GM18502 (cell line): ENCODE measurements at regions not wholly inside any gene's neighbourhood (a gene's known extent, or its start where the extent isn't known, plus 50 kb on each side); places are given as distances from the start of the nearest gene placed in this dataset.

Experiments
- ATAC-seq: cut with Tn5 transposase; IDR thresholded peaks from one replicate; pipeline ENCODE4 v1.9.1; 2021; ENCODE audit warnings: mild to moderate bottlenecking; ENCODE audit not compliant: unreplicated experiment, poor library complexity

DNA sequence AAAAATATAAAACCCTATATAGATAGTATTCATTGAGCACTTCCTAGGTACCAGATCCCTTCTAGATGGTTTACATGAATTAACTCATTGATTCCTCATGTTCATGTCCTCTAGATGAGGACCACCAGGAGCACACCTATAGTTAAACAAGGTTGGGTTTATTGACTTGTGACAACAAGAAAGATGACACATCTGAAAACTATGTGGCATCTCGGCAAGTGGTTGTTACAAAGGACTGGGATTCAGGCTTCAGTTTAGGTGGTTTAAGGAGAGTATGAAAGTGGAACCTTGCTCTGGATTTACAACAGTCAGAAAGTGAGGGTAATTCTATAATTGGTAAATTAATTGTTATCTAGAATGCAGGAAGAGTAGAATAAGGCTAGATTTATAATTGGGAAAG is 99.0 kb upstream of the PHF14 start:
- no peak for ATAC-seq

DNA sequence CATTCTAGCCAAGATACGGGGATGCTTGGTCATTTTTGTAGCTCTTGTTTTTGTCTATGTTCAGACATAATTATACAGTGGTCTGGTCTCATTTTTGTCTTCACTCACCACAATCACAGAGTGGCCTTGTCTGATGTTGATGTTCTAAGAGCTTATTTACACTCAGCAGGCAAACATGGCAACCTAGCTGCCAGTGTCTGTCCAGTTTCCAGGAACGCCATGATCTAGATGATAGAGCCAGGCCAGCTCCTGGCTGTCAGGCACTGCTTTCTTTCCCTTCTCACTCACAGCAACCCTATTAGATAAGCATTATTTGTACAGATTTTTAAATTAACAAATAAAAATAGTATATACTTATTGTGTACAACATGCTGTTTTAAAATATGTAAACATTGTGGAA is 98.6 kb upstream of the PHF14 start:
- ATAC-seq, result no peak

DNA sequence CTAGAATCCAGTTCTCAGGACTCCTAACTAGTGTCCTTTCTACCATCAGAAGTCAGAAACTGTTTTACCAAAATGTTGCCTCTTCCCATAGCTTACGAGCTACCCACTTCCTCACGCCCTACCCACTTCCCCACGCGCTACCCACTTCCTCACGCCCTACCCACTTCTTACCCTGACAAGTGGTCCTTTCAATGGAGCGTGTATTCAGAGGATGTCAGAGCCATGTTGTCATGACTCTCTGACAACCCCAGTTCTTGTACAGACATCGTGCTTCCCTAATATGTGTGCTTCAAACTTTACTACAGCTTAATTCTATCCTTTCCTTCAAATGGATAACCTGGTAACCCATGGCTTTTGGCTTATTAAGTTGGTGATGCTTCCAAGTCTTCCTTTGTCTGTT is 84.8 kb upstream of the PHF14 start:
- peak; percentile 32 for ATAC-seq

DNA sequence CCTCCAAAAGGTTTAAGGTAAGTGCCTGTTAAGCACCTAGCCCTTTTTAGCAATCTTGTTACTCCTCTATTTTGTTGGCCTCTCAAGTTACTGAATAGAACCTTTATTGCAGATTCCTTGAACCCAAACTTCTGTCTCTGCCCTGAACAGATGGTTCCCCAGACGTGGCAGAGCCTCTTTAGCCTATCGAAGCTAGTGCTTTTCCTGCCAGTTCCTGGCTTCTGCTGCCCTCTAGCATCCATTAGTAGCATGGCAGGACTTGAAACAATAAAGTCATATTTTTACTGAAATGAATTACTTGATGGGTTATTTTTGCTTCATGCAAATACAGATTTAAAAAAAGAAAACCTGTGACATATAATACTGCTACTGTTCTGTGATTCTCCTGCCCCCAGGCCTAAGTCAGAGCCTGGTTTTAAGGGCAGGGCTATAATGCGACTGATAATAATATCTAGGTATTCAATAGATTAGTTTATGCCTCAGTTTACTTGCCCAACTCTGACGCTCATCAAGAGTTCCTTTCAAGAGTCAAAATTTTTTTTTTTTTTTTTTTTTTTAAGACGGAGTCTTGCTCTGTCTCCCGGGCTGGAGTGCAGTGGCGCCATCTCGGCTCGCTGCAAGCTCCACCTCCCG is 84.3 kb upstream of the PHF14 start:
- peak; percentile 97 for ATAC-seq

DNA sequence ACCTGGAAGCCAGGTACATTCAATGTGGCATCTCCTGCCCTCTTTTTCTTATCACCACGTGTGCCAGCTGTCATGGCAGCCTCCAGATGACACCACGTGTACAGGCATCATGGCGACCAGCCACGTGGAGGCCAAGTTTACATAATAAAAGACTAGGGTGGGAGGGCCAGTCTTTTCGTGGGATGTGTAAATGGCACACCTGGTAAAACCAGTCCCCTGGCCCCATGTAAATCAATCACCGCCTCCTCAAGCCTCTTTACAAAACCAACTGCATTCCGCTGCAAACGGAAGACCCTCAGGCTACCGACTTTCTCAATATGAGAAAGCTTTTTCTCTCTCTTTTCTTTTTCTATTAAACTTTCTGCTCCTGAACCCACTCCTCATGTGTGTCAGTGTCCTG is 65.1 kb upstream of the PHF14 start:
- no peak for ATAC-seq

DNA sequence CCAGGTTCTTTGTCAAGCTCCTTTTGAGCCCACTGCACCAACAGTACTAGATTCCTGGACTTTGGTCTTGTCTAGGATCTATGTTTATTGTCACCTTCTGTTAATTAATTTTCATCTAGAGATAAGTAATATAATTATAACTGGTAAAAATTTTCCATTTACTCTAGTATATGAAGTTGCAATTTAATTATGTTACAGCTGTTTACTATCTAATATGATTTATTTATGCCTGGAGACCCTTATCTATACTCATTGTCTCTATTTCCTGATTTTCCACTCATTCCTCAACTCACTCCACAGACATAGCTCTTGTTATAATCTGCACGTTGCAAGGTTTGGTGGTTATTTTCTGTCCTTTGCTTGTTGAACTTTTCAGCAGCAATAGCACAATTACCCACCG is 63.2 kb upstream of the PHF14 start:
- no peak for ATAC-seq

DNA sequence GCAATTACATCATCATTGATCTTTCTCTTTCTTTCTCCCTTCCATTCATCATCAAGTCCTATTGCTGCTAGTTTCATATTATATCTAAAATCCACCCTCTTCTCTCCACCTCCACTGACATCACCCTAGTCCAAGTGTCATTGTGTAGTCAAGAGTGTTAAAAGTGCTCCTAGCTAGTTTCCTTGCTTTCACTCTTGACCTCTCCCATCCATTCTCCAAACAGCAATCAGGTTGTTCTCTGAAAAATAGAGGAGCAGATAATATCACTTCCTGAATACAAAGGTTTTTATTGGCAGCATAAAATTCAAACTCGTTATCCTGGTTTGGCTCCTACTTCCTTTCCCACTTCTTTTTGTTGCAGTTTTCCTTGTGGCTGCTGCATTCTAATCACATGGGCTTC is 61.6 kb upstream of the PHF14 start:
- ATAC-seq, result no peak

DNA sequence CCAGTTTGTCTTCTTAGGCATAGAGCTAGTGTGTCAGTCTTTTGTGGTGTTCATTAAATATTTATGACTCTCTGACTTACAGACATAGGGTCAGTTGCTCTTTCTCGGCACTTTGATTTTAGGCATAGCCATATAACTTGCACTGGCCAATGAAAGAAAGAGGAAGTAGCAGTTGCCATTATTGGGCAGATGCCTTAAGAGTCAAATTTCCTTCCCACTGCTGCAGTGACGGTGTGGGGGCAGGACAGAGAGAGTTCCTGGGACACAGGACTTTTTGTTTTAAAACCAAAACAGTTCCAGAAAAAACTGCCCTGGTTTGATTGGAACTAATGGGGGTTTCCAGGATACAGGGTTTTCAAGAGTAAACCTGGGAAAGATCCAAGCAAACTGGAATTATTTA is 60.2 kb upstream of the PHF14 start:
- ATAC-seq, result no peak

DNA sequence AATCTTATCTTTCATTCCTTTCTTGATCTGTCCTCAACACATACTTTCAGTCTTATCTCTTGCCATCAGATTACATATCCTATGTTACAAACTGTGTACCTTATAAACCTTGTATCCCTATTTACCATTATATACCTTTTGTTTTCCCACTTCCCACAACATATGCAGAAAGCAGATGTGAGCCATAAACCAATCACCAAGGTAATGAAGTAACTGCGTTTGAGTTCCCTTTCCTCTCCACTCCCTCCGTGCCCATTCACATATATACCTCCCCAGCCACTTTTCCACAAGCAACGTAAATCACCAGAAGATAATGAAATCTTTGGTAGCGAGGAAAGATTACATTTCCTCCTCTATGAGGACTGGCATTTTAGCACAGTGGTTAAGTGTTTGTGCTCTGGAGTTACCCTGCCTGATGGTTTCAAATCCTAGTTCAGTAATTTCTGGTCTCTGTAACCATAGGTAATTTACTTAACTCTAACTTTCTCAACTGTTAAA is 55.5 kb upstream of the PHF14 start:
- ATAC-seq, result no peak

DNA sequence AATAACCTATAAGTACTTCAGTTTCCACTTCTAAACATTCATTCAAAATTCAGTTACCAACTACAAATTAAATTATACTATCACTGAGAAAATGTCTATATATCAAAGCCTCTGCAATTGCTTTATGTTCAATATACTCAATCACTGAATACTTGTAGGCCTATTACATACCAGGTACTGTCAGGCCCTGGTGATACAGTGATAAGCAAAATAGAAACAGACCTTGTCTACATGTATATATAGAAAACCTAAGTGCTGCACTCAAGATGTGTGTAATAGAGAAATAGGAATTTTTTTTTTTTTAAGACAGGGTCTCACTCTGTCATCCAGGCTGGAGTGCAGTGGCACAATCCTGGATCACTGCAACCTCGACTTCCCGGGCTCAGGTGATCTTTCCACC is 53.7 kb upstream of the PHF14 start:
- no peak for ATAC-seq
